Hematopoietic multipotent progenitor cell treated with erythropoietin and hydrocortisone succinate and interleukin-3 and kit ligand, for 8 days (in vitro differentiated cells): ENCODE measurements at regions not wholly inside any gene's neighbourhood (a gene's known extent, or its start where the extent isn't known, plus 50 kb on each side); places are given as distances from the start of the nearest gene placed in this dataset.

Source experiments
- DNase-seq: peaks from one replicate; pipeline ENCODE4 v3.0.0-alpha.2; 2015

- no peak for DNase-seq
These were observed 124.3 kb upstream of the ESRRG start for GRCh38 chr1:216847397-216848036.

- DNase-seq, result no peak
These were observed 123.1 kb upstream of the ESRRG start for GRCh38 chr1:216846339-216846738.

- DNase-seq, result no peak
These were observed 120.2 kb upstream of the ESRRG start for GRCh38 chr1:216843409-216843808.

DNA sequence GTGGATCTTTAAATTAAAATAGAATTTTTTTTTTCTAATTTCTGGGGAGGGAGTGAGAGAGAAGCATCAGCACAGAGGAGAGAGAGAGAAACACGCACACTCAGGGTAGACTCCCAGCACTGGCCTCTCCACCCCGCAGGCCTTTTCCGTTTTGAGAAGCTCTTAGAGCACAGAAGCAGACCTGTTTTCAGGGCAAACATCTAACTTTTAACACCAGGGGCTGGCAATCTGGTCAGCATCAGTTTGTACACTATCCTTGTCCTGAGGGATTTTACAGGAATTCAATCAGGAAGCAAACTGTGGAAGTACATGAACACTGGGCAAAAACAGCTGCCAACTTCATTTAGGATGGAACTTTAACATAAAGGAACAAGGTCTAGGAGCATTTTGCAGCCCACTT is 117.9 kb upstream of the ESRRG start:
- no peak for DNase-seq

DNA sequence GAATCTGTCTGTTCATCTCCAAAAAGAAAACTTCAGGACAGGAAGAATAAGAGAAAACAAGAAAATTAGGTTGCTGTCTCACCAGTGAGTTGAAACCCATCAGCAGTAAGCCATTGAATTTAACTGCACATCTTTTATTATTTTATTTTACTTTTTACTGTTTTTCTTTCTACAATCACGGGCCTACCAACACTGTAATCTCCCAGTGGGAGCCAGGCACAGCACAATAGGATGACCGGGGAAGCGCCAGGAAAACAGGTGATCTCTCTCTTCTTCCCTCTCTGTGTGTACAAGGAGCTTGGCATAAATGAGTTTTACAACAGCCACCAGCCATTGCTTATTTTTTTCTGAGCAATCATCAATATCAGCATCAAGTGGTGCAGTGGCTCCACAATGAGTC is 113.1 kb upstream of the ESRRG start:
- no peak for DNase-seq

DNA sequence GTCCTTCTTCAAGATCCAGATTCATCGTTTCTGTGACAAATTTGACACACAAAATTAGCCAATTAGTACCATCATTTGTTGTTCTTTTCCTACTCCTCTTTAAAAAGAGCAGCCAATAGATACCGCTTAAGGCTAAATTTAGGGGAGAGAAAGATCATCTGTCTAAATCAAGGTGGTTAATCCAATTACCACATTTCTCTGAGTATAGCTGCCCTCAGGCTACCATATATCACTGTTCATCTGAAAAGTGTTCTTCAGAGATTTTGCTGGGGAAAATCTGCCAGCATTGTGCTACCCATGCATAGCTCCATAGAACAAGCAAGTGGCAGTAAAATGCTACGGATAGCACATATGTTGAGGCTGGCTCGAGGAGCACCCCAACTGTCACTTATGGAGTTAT is 110.3 kb upstream of the ESRRG start:
- DNase-seq, result no peak

DNA sequence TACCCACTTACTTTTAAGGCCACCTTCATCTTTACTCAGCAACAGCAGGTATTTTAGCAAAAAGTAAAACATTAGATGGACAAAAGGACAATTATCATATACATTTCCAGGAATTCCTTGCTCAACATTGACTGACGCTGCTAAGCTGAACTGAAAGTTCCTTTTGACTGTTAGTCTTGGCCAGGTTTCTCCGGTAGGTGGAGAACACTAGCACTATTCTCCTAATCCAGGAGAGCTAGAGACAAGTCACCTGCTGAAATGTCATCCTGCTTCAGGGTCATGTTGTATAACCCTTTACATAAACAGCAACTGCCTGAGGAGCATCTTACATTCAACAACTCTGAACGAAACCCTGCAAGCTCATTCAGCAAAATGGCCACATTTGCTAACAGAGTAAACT is 109.0 kb upstream of the ESRRG start:
- DNase-seq, result no peak

GRCh38 chr1:216830424-216831210 is 107.4 kb upstream of the ESRRG start:
- DNase-seq, result no peak

DNA sequence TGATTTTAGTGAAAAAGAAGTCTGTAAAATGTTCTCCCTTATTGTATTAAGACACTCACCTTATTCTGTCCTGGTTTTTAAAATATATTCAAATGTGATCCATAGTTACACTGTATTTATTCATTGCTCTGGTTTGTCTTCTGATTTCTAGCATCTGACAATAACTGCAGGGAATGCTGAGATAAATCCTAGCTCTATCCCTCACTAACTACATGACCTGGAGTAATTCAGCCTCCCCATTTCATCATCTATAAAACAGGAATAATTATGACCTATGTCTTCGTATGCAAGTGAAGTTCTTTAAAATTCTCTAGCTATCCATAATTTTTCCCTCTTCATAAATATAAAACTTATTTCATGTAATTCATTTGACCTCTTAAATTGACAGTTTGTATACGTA is 104.0 kb upstream of the ESRRG start:
- DNase-seq, result no peak

- no peak for DNase-seq
These were observed 103.4 kb upstream of the ESRRG start for GRCh38 chr1:216826646-216827045.

GRCh38 chr1:216826214-216826613 is 103.0 kb upstream of the ESRRG start:
- DNase-seq, result no peak

DNA sequence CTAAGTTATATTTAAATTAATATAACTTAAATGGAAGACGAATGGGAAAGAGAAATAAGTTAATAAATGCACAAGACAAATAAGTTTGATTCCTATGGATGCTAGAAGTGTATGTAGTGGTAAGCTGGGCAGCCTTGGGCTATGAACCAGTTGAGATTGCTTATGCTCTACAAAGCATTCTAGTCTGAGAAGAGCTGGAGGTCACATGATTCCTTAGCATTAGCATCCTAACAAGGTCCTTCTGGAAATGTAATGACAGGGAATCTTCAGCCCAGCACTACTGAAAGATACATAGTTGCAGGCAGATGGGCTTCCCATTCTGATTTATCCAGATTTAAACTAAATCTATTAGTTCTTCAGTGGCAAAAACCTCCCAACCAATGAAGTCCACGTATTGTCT is 102.3 kb upstream of the ESRRG start:
- no peak for DNase-seq

- no peak for DNase-seq
These were observed 101.3 kb upstream of the ESRRG start for GRCh38 chr1:216824511-216824910.

GRCh38 chr1:216823731-216824130 is 100.5 kb upstream of the ESRRG start:
- DNase-seq, result no peak

GRCh38 chr1:216822480-216822879 is 99.3 kb upstream of the ESRRG start:
- DNase-seq, result no peak

- DNase-seq, result no peak
These were observed 97.1 kb upstream of the ESRRG start for GRCh38 chr1:216820345-216820744.

GRCh38 chr1:216818284-216818683 is 95.1 kb upstream of the ESRRG start:
- DNase-seq, result no peak

GRCh38 chr1:216815260-216816131 is 92.3 kb upstream of the ESRRG start:
- no peak for DNase-seq

GRCh38 chr1:216814576-216815259 is 91.5 kb upstream of the ESRRG start:
- DNase-seq, result no peak

DNA sequence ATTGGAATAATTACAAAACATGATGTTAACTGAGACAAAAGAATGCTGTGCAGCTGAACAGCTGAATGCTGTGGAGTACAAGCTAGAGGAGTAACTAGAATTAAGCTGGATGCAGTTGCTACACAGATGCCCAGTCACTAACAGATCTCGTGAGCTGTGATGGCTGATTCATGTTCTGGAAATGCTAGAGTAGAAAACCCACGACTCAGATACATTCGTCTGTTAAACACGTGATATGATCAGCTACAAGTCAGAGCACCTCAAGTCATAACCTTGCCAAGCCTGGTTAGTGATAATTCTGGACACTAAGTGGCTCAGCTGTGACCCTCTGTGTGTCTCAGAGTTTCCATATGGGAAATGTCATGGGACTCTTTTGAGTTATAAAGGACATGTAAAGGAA is 89.7 kb upstream of the ESRRG start:
- no peak for DNase-seq

DNA sequence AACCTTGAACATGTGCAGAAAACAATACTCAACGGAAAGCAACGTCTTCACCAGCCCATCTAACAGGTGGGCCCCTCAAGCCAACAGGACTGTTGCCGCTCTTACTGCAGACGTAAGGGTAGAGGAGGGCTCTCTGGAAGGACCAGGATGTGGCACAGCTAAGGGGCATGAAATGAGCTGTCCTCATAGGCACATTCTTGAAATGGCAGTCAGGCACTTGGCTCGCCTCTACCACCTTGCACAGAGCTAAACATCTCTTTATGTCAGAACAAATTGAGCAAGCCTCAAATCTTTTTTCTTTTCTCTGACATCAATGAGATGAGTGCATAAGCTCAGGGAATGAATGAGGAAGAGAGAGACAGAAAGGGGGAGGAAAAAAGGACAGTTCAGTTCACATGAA is 86.4 kb upstream of the ESRRG start:
- DNase-seq, result no peak

DNA sequence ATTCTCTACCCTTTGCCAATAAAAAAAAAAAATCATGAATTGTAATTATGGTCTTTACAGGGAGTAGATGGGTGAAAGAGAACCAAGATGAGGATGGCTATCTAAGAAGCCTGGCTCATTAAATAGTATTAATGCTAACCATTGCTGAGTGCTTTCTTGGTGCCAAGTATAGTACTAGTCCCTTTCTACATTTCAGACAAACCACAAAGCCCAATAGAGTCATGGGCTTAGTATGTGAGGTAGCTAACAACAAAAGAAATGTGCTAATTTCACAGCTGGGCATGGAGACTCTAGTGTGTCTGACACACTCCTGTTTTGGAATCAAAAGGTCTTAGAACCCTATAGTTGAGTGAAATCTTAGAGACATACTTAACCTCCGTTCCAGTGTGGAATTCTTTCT is 84.5 kb upstream of the ESRRG start:
- no peak for DNase-seq

GRCh38 chr1:216805953-216806352 is 82.7 kb upstream of the ESRRG start:
- DNase-seq, result no peak
